Kidney (tissue), 13 donors: ENCODE measurements at regions not wholly inside any gene's neighbourhood (a gene's known extent, or its start where the extent isn't known, plus 50 kb on each side); places are given as distances from the start of the nearest gene placed in this dataset.

ENCODE experiments used
- DNase-seq, 5 donors: peaks; one replicate each; pipeline ENCODE4 v3.0.0-alpha.2; 2013 to 2020
- FAIRE-seq: peaks from 2 replicates; lab custom pipeline; 2012; peaks lifted over from hg19 to GRCh38; lab: Jason Lieb, UNC
- H3K27ac ChIP-seq, 2 donors: one replicate each; pipeline ENCODE4 v1.7.0; 2013; ENCODE audit warnings: low read depth in 2 of 2, low read length in 2 of 2, inconsistent platforms in 1 of 2
- H3K27me3 ChIP-seq: one replicate; pipeline ENCODE4 v1.7.1; 2013; ENCODE audit warnings: low read length, inconsistent platforms; ENCODE audit not compliant: control insufficient read depth, insufficient read depth
- H3K36me3 ChIP-seq, 3 donors: one replicate each; pipeline versions ENCODE4 v1.7.0 to v1.7.1; 2013; ENCODE audit warnings: low read length in 3 of 3, control low read depth in 1 of 3, inconsistent platforms in 1 of 3; ENCODE audit not compliant: insufficient read depth in 3 of 3, control insufficient read depth in 2 of 3
- H3K4me1 ChIP-seq, 3 donors: one replicate each; pipeline versions ENCODE4 v1.7.0 to v1.7.1; 2013; ENCODE audit warnings: low read length in 3 of 3, inconsistent platforms in 1 of 3, low read depth in 1 of 3; ENCODE audit not compliant: control insufficient read depth in 2 of 3, insufficient read depth in 2 of 3
- H3K4me3 ChIP-seq, 3 donors: one replicate each; pipeline versions ENCODE4 v1.7.0 to v1.8.1; 2013; ENCODE audit warnings: low read length in 3 of 3, control low read depth in 1 of 3, inconsistent platforms in 1 of 3
- H3K9ac ChIP-seq, 3 donors: one replicate each; pipeline versions ENCODE4 v1.7.0 to v1.7.1; 2013; ENCODE audit warnings: low read length in 3 of 3, control low read depth in 1 of 3, inconsistent platforms in 1 of 3
- H3K9me3 ChIP-seq, 3 donors: one replicate each; pipeline versions ENCODE4 v1.7.0 to v1.7.1; 2013; ENCODE audit warnings: low read length in 3 of 3, control low read depth in 1 of 3, inconsistent platforms in 1 of 3; ENCODE audit not compliant: control insufficient read depth in 2 of 3, insufficient read depth in 1 of 3
- intact Hi-C: fragments of 100-400 bp; cut with DNase I; formaldehyde crosslinking; loops from one replicate; pipeline ENCODE4 v1.11.1; 2022
- TF ChIP-seq, protein P1 (sequence below): IDR thresholded peaks from 3 replicates; pipeline ENCODE4 v1.5.1; 2012; ENCODE audit warnings: mild to moderate bottlenecking, moderate library complexity, borderline replicate concordance; ENCODE audit not compliant: insufficient read depth; ENCODE audit errors: extremely low read depth
- donor health status: control.
- donor health status: control.
- donor health status: control.
- donor health status: control.
- donor health status: control.
- donor health status: DM: yes; HTN: yes; CAD: no.
- donor health status: Normal renal cell carcinoma (clear cell type).

DNA sequence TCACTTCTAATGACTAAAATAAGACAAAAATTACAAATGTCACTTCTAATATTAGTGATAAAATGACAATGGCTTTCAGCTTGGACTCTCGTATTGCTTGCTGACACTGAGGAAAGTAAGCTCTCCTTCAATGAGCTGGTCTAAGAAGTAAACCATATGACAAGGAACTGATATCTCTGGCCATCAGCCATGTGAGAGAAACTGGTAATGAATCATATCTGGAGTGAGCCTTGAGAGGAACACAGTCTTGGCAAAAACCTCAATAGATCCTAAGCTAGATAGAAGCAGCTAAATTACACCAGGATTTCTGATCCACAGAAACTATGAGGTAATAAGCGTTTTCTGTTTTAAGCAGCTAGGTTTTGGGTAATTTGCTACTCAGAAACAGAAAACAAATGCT, 1575.1 kb downstream of the OTOL1 start:
- Histone ChIP-seq H3K27me3 (no peaks in the 10 kb centered on the region), H3K4me3 (no peak overlapping the region), H3K27ac (no peak overlapping the region), H3K9me3 (peaks cover 0 to 10% (median 3%) of the 10 kb centered on the region in 3 donors), H3K36me3 (no peaks in the 10 kb centered on the region), H3K9ac (no peak overlapping the region), H3K4me1 (no peaks in the 10 kb centered on the region)
- intact Hi-C loops, result no loop called here
- no peak for DNase-seq
- FAIRE-seq, result no peak
- TF ChIP-seq, protein P1, sequence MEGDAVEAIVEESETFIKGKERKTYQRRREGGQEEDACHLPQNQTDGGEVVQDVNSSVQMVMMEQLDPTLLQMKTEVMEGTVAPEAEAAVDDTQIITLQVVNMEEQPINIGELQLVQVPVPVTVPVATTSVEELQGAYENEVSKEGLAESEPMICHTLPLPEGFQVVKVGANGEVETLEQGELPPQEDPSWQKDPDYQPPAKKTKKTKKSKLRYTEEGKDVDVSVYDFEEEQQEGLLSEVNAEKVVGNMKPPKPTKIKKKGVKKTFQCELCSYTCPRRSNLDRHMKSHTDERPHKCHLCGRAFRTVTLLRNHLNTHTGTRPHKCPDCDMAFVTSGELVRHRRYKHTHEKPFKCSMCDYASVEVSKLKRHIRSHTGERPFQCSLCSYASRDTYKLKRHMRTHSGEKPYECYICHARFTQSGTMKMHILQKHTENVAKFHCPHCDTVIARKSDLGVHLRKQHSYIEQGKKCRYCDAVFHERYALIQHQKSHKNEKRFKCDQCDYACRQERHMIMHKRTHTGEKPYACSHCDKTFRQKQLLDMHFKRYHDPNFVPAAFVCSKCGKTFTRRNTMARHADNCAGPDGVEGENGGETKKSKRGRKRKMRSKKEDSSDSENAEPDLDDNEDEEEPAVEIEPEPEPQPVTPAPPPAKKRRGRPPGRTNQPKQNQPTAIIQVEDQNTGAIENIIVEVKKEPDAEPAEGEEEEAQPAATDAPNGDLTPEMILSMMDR, result no peak
